ENCODE measurements at regions not wholly inside any gene's neighbourhood (a gene's known extent, or its start where the extent isn't known, plus 50 kb on each side); places are given as distances from the start of the nearest gene placed in this dataset.

DNA sequence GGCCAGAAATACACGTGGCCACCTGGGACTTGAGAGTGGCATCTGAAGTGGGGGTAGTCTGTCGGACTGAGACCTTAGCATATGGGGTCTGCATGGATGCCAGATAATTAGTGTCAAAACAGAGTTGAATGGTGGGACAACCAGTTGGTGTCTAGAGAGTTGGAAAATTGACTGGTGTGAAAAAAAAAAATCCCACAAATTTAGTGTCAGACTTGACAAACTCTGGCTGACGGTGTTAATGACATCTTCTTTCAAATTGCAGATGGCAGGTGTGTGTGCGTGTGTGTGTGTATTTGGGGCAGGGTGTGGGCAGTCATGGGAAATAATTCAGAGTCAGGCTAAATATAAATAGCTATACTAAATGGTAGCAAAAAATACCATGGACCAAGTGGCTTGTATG, 365.4 kb upstream of the RGPD4 start:
- no TSS peak for BruUV-seq (replicated peaks)
- TF ChIP-seq, protein P1, sequence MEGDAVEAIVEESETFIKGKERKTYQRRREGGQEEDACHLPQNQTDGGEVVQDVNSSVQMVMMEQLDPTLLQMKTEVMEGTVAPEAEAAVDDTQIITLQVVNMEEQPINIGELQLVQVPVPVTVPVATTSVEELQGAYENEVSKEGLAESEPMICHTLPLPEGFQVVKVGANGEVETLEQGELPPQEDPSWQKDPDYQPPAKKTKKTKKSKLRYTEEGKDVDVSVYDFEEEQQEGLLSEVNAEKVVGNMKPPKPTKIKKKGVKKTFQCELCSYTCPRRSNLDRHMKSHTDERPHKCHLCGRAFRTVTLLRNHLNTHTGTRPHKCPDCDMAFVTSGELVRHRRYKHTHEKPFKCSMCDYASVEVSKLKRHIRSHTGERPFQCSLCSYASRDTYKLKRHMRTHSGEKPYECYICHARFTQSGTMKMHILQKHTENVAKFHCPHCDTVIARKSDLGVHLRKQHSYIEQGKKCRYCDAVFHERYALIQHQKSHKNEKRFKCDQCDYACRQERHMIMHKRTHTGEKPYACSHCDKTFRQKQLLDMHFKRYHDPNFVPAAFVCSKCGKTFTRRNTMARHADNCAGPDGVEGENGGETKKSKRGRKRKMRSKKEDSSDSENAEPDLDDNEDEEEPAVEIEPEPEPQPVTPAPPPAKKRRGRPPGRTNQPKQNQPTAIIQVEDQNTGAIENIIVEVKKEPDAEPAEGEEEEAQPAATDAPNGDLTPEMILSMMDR (IDR thresholded peaks at IDR 0.05; ENCODE audit: unreplicated experiment) = no peak
- no peak overlapping the region for H3K27ac Mint-ChIP-seq (ENCODE audit: low read depth, unreplicated experiment)
- ChIA-PET CTCF (no interaction called here), POLR2A (no interaction called here)
- H3K4me1 Mint-ChIP-seq (ENCODE audit: insufficient read depth, unreplicated experiment) = no peaks in the 10 kb centered on the region
- intact Hi-C loops (cut with micrococcal nuclease) = no loop called here
- H3K9me3 Mint-ChIP-seq (ENCODE audit: unreplicated experiment) = peaks cover 18% of the 10 kb centered on the region
- no peaks in the 10 kb centered on the region for H3K27me3 Mint-ChIP-seq (ENCODE audit: insufficient read depth, unreplicated experiment)
- no peak for DNase-seq (ENCODE audit: unreplicated experiment)
- no peaks in the 10 kb centered on the region for H3K36me3 Mint-ChIP-seq (ENCODE audit: insufficient read depth, unreplicated experiment)
- no peak overlapping the region for H3K4me3 Mint-ChIP-seq (ENCODE audit: unreplicated experiment)

DNA sequence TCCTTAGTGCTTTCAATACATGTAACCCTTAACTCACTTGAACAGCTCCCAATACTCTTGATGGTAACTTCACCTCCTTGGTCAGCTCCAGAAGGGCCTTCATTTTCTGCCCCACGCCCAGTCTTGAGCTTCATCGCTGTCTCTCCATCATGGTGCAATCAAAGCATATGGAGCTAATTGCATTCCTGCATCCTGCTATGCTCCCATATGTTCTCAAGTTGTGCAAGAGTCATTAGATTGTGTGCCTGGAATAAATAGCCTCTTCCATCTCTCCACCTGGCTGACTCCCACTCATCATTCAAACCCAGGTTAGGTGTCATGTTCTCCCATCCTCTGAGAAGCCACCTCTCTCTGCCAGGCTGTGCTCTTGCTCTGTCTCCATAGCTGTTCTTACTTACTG, 364.5 kb upstream of the RGPD4 start:
- ChIA-PET CTCF (no interaction called here), POLR2A (no interaction called here)
- TF ChIP-seq, protein P1 (IDR thresholded peaks at IDR 0.05; ENCODE audit: unreplicated experiment) = no peak
- H3K27me3 Mint-ChIP-seq (ENCODE audit: insufficient read depth, unreplicated experiment) = no peaks in the 10 kb centered on the region
- no peak overlapping the region for H3K27ac Mint-ChIP-seq (ENCODE audit: low read depth, unreplicated experiment)
- intact Hi-C loops (cut with micrococcal nuclease) = no loop called here
- H3K4me1 Mint-ChIP-seq (ENCODE audit: insufficient read depth, unreplicated experiment) = no peaks in the 10 kb centered on the region
- H3K4me3 Mint-ChIP-seq (ENCODE audit: unreplicated experiment) = no peak overlapping the region
- no peak for DNase-seq (ENCODE audit: unreplicated experiment)
- BruUV-seq (replicated peaks) = no TSS peak
- H3K9me3 Mint-ChIP-seq (ENCODE audit: unreplicated experiment) = peaks cover 18% of the 10 kb centered on the region
- H3K36me3 Mint-ChIP-seq (ENCODE audit: insufficient read depth, unreplicated experiment) = no peaks in the 10 kb centered on the region

DNA sequence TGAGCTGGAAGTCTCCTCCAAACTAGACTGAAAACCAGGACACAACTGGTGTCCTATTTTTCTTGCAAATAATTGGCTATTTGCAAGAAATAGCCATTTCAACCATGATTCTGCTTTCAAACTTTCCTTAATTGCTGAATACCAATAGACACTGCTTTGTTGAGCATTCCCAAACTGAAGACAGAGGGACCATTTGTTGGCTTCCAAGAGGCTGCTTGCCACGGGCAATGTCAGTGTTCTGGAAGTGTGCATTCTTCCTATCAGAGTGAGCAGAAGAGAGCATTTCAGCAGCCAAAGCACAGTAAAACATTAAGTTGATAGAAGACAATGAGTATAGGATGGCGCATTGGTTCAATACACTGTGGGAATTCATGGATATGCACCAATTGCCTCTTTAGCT, 360.5 kb upstream of the RGPD4 start:
- H3K4me1 Mint-ChIP-seq (ENCODE audit: insufficient read depth, unreplicated experiment) = no peaks in the 10 kb centered on the region
- BruUV-seq (replicated peaks) = no TSS peak

DNA sequence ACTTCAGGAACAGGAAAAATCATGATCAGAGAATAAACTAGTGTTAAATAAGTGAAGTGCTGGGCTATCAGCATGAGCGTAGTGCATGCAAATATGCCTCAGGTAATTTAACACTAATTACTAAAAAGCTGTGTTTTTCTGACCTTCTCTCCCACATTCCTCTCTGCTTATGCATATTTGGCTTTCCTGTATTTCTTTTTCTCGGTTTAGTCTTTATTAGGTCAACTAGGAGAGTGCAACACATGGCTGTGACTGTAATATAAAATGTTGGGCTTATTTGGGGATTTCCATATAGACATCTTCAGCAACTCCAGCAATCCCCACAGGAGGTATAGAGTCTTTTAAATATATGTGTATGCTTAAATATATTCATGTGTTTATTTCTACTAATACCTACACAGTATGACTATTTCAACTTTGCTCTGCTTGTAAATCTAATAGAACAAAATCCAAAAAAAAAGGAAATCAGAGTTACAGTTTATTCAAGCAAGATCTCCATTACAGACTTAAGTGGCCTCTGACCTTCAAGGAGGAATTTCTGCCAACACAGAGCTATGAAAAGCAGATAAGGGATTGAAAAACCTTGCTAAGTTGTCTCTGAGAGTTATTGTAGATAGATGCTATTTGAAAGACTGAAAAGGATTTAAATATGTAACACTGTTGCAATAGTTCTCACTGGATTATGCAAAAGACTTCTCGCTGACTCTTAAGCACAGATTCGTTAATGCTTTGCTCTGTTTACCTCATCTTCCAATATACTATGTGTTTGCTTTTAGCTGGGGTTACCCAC, 359.5 kb upstream of the RGPD4 start:
- CTCF ChIA-PET = interaction anchor here (0.5 kb wide), 1 partner anchor 107 kb away, joined by 3 read pairs; no protein-coding TSS in a partner anchor
- DNase-seq (ENCODE audit: unreplicated experiment) = no peak
- intact Hi-C loops (cut with micrococcal nuclease) = no loop called here
- POLR2A ChIA-PET = no interaction called here
- BruUV-seq (replicated peaks) = no TSS peak
- Mint-ChIP-seq H3K27ac (ENCODE audit: low read depth, unreplicated experiment) (no peak overlapping the region), H3K27me3 (ENCODE audit: insufficient read depth, unreplicated experiment) (no peaks in the 10 kb centered on the region), H3K4me1 (ENCODE audit: insufficient read depth, unreplicated experiment) (no peaks in the 10 kb centered on the region), H3K9me3 (ENCODE audit: unreplicated experiment) (peaks cover 26% of the 10 kb centered on the region), H3K4me3 (ENCODE audit: unreplicated experiment) (no peak overlapping the region), H3K36me3 (ENCODE audit: insufficient read depth, unreplicated experiment) (no peaks in the 10 kb centered on the region)
- TF ChIP-seq, protein P1 (IDR thresholded peaks at IDR 0.05; ENCODE audit: unreplicated experiment) = no peak

More for the DNA sequence above, 360.5 kb upstream of the RGPD4 start:
- DNase-seq (ENCODE audit: unreplicated experiment) = no peak
- ChIA-PET CTCF (interaction anchor here (0.5 kb wide), 1 partner anchor 106 kb away, joined by 3 read pairs; no protein-coding TSS in a partner anchor), POLR2A (no interaction called here)
- H3K27ac Mint-ChIP-seq (ENCODE audit: low read depth, unreplicated experiment) = no peak overlapping the region
- H3K9me3 Mint-ChIP-seq (ENCODE audit: unreplicated experiment) = peaks cover 26% of the 10 kb centered on the region
- TF ChIP-seq, protein P1 (IDR thresholded peaks at IDR 0.05; ENCODE audit: unreplicated experiment) = no peak
- intact Hi-C loops (cut with micrococcal nuclease) = no loop called here
- no peak overlapping the region for H3K4me3 Mint-ChIP-seq (ENCODE audit: unreplicated experiment)
- H3K36me3 Mint-ChIP-seq (ENCODE audit: insufficient read depth, unreplicated experiment) = no peaks in the 10 kb centered on the region
- no peaks in the 10 kb centered on the region for H3K27me3 Mint-ChIP-seq (ENCODE audit: insufficient read depth, unreplicated experiment)

Measured in MCF 10A (cell line).